ENCODE measurements at regions not wholly inside any gene's neighbourhood (a gene's known extent, or its start where the extent isn't known, plus 50 kb on each side); places are given as distances from the start of the nearest gene placed in this dataset.

DNA sequence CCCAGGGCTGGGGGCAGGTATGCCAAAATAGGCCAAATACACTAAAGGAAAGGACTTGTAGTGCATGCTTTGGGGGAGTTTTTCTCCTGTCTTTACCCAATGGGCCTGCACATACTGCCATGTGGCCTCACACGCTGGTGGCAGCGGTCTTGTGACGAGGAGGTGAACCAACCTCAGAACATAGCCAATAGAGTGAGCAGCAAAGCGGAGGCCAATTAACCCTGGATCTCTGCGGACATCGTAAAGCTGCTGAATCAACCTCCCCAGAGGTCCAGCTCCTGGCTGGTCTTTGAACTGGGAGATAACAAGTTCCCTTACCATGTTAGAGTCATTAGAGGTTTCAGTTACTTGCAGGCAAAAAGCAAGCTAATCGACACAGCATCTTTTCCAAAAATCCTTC lies 280.1 kb downstream of the PREX1 start:
- TF ChIP-seq TARDBP (IDR thresholded peaks at IDR 0.05) (no peak), BHLHE40 (IDR thresholded peaks at IDR 0.05; ENCODE audit: borderline replicate concordance) (no peak), FOXK2 (IDR thresholded peaks at IDR 0.05) (no peak), SP1 (IDR thresholded peaks at IDR 0.05) (no peak), ELF4 (IDR thresholded peaks at IDR 0.05) (no peak), HDGF (IDR thresholded peaks at IDR 0.05; ENCODE audit: borderline replicate concordance) (no peak), LEF1 (IDR thresholded peaks at IDR 0.05; ENCODE audit: borderline replicate concordance) (no peak), ZNF384 (IDR thresholded peaks at IDR 0.05) (no peak), FOXA1 (IDR thresholded peaks at IDR 0.05) (no peak), ARNT (IDR thresholded peaks at IDR 0.05) (no peak), SUZ12 (IDR thresholded peaks at IDR 0.05) (no peak), FOXM1 (IDR thresholded peaks at IDR 0.05; ENCODE audit: borderline replicate concordance) (no peak), CTBP1 (IDR thresholded peaks at IDR 0.05; ENCODE audit: borderline replicate concordance) (no peak), L3MBTL2 (conservative IDR thresholded peaks at IDR 0.05) (no peak), NFRKB (IDR thresholded peaks at IDR 0.05) (no peak)
- TF ChIP-seq, protein P1, sequence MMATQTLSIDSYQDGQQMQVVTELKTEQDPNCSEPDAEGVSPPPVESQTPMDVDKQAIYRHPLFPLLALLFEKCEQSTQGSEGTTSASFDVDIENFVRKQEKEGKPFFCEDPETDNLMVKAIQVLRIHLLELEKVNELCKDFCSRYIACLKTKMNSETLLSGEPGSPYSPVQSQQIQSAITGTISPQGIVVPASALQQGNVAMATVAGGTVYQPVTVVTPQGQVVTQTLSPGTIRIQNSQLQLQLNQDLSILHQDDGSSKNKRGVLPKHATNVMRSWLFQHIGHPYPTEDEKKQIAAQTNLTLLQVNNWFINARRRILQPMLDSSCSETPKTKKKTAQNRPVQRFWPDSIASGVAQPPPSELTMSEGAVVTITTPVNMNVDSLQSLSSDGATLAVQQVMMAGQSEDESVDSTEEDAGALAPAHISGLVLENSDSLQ (IDR thresholded peaks at IDR 0.05): no peak
- DNase-seq (ENCODE audit: extremely low spot score): no peak
- ChIA-PET CTCF (interaction anchor here (1.4 kb wide), 1 partner anchor 73 kb away, joined by 6 read pairs; no protein-coding TSS in a partner anchor), POLR2A (no interaction called here)

DNA sequence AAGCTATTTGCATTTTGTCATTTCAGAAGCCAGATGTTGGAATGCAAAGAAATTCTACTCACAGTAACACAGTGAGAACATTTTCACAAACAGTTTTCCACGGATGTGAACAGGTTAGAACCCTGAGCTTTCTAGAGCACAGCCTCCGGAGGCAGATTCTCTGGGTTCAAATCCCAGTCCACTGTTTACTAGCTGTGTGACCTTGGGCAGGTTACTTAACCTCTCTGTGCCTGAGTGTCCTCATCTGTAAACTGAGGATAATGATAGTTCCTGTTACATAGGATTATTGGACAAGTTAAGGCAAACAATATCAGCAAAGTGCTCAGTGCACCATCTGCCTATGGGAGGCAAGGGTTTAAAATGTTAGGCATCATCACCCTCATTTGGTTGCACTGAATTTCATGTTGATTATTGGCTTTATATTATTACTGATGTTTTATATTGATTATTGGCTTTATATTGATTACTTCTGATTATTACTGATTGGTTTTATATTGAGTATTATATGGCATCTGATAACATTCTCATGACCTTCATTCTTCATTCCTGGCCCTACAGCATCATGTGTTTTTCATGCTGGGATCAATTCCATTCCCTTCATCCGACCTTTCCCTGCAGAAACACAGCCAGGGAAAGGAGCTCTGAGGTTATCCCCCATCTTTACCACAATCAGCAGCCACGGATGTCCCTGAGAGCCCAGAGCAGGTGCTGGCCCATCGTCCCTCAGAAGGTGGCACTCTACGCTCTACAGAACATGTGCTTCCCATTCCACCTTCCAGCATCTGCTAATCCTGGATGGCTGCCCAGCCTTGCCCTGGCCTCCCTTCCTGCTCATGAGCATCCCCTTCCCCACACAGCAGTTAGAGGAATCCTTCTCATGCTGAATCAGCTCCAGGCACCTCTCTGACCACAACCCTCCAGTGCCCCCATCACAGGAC lies 283.1 kb downstream of the PREX1 start:
- TF ChIP-seq L3MBTL2 (conservative IDR thresholded peaks at IDR 0.05) (no peak), ELF4 (IDR thresholded peaks at IDR 0.05) (no peak), FOXK2 (IDR thresholded peaks at IDR 0.05) (no peak), FOXA1 (IDR thresholded peaks at IDR 0.05) (no peak), ARNT (IDR thresholded peaks at IDR 0.05) (no peak), ZNF384 (IDR thresholded peaks at IDR 0.05) (no peak), TARDBP (IDR thresholded peaks at IDR 0.05) (no peak), NFRKB (IDR thresholded peaks at IDR 0.05) (no peak), SP1 (IDR thresholded peaks at IDR 0.05) (no peak), HDGF (IDR thresholded peaks at IDR 0.05; ENCODE audit: borderline replicate concordance) (no peak), FOXM1 (IDR thresholded peaks at IDR 0.05; ENCODE audit: borderline replicate concordance) (no peak)
- no peak for DNase-seq (ENCODE audit: extremely low spot score)
- POLR2A ChIA-PET: no interaction called here
- CTCF ChIA-PET: interaction anchor here (1.0 kb wide), 1 partner anchor 75 kb away, joined by 3 read pairs; no protein-coding TSS in a partner anchor

DNA sequence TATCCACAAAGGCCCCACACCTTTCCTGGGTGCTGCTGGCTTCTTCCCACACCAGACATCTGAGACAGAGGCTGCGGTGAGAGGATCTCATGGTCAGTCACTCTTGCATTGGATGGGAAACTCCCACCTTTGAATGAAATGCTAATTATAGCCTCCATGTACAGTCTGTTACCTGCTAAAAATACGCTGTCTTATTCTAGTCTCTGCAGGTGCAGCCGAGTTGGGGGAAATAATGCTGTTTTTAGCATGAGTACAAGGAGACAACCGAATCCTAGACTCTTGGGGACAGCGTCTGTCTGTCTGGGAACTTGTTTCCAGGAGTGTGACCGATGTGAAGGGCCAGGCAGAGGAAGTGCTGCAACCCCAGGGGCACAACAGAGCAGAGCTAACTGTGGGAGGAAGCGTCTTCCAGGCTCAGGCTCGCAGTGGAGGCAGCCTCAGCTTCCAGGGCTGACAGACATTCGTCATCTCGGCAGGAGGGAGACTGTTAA lies 286.2 kb downstream of the PREX1 start:
- no peak for TF ChIP-seq ELF4 (IDR thresholded peaks at IDR 0.05)
- no peak for TF ChIP-seq ZNF384 (IDR thresholded peaks at IDR 0.05)
- no peak for TF ChIP-seq CTBP1 (IDR thresholded peaks at IDR 0.05; ENCODE audit: borderline replicate concordance)
- TF ChIP-seq FOXM1 (IDR thresholded peaks at IDR 0.05; ENCODE audit: borderline replicate concordance): no peak
- no peak for TF ChIP-seq FOXK2 (IDR thresholded peaks at IDR 0.05)
- TF ChIP-seq SP1 (IDR thresholded peaks at IDR 0.05): no peak
- TF ChIP-seq HDGF (IDR thresholded peaks at IDR 0.05; ENCODE audit: borderline replicate concordance): no peak
- no peak for TF ChIP-seq NFRKB (IDR thresholded peaks at IDR 0.05)
- TF ChIP-seq BHLHE40 (IDR thresholded peaks at IDR 0.05; ENCODE audit: borderline replicate concordance): no peak
- no peak for TF ChIP-seq FOXA1 (IDR thresholded peaks at IDR 0.05)
- TF ChIP-seq, protein P1 (IDR thresholded peaks at IDR 0.05): no peak
- no peak for TF ChIP-seq TARDBP (IDR thresholded peaks at IDR 0.05)
- no peak for DNase-seq (ENCODE audit: extremely low spot score)
- ChIA-PET POLR2A (no interaction called here), CTCF (no interaction called here)

DNA sequence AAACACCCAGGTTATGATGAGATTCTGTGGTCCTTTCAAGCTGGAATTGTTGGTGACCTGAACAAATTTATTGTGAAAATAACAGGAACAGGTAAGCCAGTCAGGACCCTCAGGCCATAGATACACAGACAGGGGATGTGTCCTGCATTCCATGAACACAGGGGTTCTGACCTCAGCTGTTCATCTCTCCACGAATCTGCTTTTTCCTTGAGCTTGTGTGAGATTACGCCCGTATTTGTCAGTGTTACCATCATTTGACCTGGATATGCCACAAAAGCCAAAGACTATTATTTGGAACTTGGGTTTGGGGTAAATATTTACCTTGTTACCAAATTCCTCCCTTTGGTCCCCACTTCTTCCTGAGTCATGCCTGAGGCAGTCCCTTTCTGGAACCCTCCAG lies 288.9 kb downstream of the PREX1 start:
- ChIA-PET CTCF (interaction anchor here (1.2 kb wide), 1 partner anchor 82 kb away, joined by 3 read pairs; no protein-coding TSS in a partner anchor), POLR2A (no interaction called here)
- DNase-seq (ENCODE audit: extremely low spot score): no peak
- TF ChIP-seq CTBP1 (IDR thresholded peaks at IDR 0.05; ENCODE audit: borderline replicate concordance): no peak
- no peak for TF ChIP-seq BHLHE40 (IDR thresholded peaks at IDR 0.05; ENCODE audit: borderline replicate concordance)
- no peak for TF ChIP-seq ZNF384 (IDR thresholded peaks at IDR 0.05)
- no peak for TF ChIP-seq TARDBP (IDR thresholded peaks at IDR 0.05)
- no peak for TF ChIP-seq ELF4 (IDR thresholded peaks at IDR 0.05)
- no peak for TF ChIP-seq SUZ12 (IDR thresholded peaks at IDR 0.05)
- no peak for TF ChIP-seq HDGF (IDR thresholded peaks at IDR 0.05; ENCODE audit: borderline replicate concordance)
- no peak for TF ChIP-seq FOXM1 (IDR thresholded peaks at IDR 0.05; ENCODE audit: borderline replicate concordance)
- no peak for TF ChIP-seq FOXA1 (IDR thresholded peaks at IDR 0.05)
- no peak for TF ChIP-seq L3MBTL2 (conservative IDR thresholded peaks at IDR 0.05)
- no peak for TF ChIP-seq NFRKB (IDR thresholded peaks at IDR 0.05)
- no peak for TF ChIP-seq ARNT (IDR thresholded peaks at IDR 0.05)

DNA sequence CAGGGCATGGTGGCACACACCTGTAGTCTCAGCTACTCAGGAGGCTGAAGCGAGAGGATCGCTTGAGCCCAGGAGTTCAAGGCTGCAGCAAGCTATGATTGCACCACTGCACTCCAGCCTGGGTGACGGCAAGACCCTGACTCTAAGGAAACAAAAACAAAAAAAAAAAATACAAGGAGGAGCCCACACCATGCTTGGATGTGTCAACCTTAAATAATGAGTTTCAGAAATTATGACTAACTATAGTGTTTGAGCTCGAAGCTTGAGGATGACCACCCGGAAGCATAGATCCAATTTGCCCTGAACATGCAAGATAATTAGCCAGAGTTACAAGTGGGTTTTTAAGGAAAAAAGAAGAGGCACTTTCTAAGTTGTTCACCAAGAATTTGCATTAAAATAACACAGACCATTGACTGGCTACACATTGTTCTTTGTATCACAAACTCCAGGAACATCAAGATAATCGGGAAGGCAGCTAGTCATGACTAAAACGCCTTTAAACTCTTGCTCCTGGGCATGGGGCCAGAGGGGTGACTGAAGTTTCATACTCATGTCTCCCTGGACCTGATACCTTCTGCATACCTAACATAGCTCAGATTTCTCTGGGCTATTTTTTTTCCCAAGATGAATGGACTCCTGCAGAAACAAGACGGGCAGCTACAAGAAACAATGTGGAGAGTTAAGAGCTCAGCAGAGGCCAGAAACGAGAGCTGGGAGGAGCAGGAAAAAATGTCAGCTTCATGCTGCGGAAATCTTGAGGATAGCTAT lies 289.6 kb downstream of the PREX1 start:
- ChIA-PET CTCF (interaction anchor here (1.2 kb wide), 1 partner anchor 82 kb away, joined by 3 read pairs; no protein-coding TSS in a partner anchor), POLR2A (no interaction called here)
- DNase-seq (ENCODE audit: extremely low spot score): no peak

DNA sequence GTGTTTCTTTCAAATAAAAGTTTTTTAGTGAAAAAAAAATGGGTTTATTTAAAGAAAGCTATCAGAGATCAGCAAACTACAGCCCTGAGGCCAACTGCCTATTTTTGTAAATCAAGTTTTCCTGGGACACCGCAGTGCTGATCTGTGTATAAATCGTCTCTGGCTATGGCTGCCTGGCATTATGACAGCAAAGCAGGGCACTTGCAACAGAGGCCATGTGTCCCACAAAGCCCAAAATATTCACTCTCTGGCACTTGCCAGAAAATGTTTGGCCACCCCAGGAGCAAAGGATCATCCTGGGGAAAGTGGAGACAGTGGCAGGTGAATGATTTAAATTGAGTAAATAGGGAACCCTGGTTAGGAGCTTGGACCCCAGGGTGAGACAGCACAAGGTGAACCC lies 291.6 kb downstream of the PREX1 start:
- ChIA-PET CTCF (no interaction called here), POLR2A (no interaction called here)
- no peak for DNase-seq (ENCODE audit: extremely low spot score)
- TF ChIP-seq L3MBTL2 (conservative IDR thresholded peaks at IDR 0.05) (no peak), CTBP1 (IDR thresholded peaks at IDR 0.05; ENCODE audit: borderline replicate concordance) (no peak), SP1 (IDR thresholded peaks at IDR 0.05) (no peak), TARDBP (IDR thresholded peaks at IDR 0.05) (no peak), FOXA1 (IDR thresholded peaks at IDR 0.05) (no peak), SUZ12 (IDR thresholded peaks at IDR 0.05) (no peak), FOXM1 (IDR thresholded peaks at IDR 0.05; ENCODE audit: borderline replicate concordance) (no peak), LEF1 (IDR thresholded peaks at IDR 0.05; ENCODE audit: borderline replicate concordance) (no peak), ZNF384 (IDR thresholded peaks at IDR 0.05) (no peak), BHLHE40 (IDR thresholded peaks at IDR 0.05; ENCODE audit: borderline replicate concordance) (no peak), NFRKB (IDR thresholded peaks at IDR 0.05) (no peak), ARNT (IDR thresholded peaks at IDR 0.05) (no peak), FOXK2 (IDR thresholded peaks at IDR 0.05) (no peak), ELF4 (IDR thresholded peaks at IDR 0.05) (no peak), HDGF (IDR thresholded peaks at IDR 0.05; ENCODE audit: borderline replicate concordance) (no peak)
- TF ChIP-seq, protein P1 (IDR thresholded peaks at IDR 0.05): no peak

More for the DNA sequence above, 289.6 kb downstream of the PREX1 start:
- no peak for TF ChIP-seq SP1 (IDR thresholded peaks at IDR 0.05)
- no peak for TF ChIP-seq CTBP1 (IDR thresholded peaks at IDR 0.05; ENCODE audit: borderline replicate concordance)
- TF ChIP-seq BHLHE40 (IDR thresholded peaks at IDR 0.05; ENCODE audit: borderline replicate concordance): no peak

All from HEK293T (cell line).